ENCODE measurements at regions not wholly inside any gene's neighbourhood (a gene's known extent, or its start where the extent isn't known, plus 50 kb on each side); places are given as distances from the start of the nearest gene placed in this dataset.

DNA sequence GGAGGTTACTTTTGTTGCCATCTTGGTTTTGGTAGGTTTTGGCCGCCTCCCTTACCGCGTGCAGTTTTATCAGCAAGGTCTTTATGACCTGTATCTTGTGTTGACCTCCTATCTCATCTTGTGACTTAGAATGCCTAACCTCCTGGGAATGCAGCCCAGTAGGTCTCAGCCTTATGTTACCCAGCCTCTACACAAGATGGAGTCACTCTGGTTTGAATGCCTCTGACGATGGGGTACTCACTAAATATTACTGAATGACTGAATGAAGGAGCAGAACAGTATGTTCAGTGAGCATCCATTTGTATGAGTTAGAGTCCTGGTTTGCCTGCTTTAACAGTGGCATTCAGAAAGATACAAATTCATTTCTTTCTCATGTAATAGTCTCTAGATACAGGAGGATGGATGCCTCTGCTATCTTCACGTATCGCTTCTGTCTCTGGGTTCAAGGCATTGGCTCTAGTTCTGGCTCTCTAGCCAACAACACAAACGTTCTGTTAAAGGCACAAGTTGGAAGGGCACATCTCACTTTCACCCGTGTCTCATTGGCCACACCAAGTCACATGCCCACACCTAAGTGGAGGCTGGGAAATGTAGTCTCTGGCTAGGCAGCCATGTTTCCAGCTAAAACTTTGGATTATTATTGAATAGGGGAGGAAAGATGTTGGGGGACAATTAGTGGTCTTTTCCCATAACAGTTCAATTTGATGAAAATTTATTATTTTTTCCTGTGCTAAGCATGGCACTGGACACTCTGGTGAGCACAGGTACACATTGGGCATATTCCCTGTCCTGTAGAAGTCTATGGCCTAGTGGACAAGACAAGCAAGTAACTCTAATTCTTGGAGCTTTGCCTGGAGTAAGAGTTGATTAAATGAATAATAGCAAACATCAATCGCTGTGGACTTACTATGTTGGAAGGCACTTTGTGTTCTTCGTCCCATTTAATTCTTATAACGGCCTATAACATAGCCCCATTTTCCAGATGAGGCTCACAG lies 75.2 kb upstream of the RPH3A start:
- DNase-seq (no peak), ATAC-seq (peak; percentile 58; the same call in 1 of the 2 replicates)
- H3K9me2 ChIP-seq (replicated peaks; ENCODE audit: low read length): no peaks in the 10 kb centered on the region
- CTCF ChIA-PET: no interaction called here
- peak overlapping the region; percentile 37; the same call in 1 of the 2 replicates for H2AFZ ChIP-seq (ENCODE audit: low read length)
- no TSS peak for BruUV-seq (replicated peaks)
- no peak overlapping the region for H3K9ac ChIP-seq (ENCODE audit: low read length)
- no peaks in the 10 kb centered on the region for H3K36me3 ChIP-seq (ENCODE audit: low read depth, low read length)
- no peaks in the 10 kb centered on the region for H3F3A ChIP-seq (ENCODE audit: low read length, unreplicated experiment)
- H3K9me3 ChIP-seq (ENCODE audit: low read length): no peaks in the 10 kb centered on the region
- intact Hi-C loops (cut with micrococcal nuclease): no loop called here
- TF ChIP-seq EZH2phosphoT487 (IDR thresholded peaks at IDR 0.05; ENCODE audit: borderline replicate concordance, low read length): no peak
- TF ChIP-seq, protein P1, sequence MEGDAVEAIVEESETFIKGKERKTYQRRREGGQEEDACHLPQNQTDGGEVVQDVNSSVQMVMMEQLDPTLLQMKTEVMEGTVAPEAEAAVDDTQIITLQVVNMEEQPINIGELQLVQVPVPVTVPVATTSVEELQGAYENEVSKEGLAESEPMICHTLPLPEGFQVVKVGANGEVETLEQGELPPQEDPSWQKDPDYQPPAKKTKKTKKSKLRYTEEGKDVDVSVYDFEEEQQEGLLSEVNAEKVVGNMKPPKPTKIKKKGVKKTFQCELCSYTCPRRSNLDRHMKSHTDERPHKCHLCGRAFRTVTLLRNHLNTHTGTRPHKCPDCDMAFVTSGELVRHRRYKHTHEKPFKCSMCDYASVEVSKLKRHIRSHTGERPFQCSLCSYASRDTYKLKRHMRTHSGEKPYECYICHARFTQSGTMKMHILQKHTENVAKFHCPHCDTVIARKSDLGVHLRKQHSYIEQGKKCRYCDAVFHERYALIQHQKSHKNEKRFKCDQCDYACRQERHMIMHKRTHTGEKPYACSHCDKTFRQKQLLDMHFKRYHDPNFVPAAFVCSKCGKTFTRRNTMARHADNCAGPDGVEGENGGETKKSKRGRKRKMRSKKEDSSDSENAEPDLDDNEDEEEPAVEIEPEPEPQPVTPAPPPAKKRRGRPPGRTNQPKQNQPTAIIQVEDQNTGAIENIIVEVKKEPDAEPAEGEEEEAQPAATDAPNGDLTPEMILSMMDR (conservative IDR thresholded peaks at IDR 0.05; ENCODE audit: low read depth, low read length): no peak
- no peak for TF ChIP-seq EZH2 (IDR thresholded peaks at IDR 0.05; ENCODE audit: low read length, unreplicated experiment)
- POLR2A ChIA-PET (ENCODE audit: unreplicated experiment): no interaction called here
- H3K4me1 ChIP-seq (ENCODE audit: insufficient read depth, low read length): no peaks in the 10 kb centered on the region
- H4K20me1 ChIP-seq (ENCODE audit: low read length): no peaks in the 10 kb centered on the region
- H3K4me2 ChIP-seq (ENCODE audit: low read length): no peak overlapping the region
- H3K27ac ChIP-seq (ENCODE audit: low read length): no peak overlapping the region
- no peak overlapping the region for H3K4me3 ChIP-seq (ENCODE audit: low read length)
- peaks cover 14% of the 10 kb centered on the region; the same call in 1 of the 2 replicates for H3K27me3 ChIP-seq (ENCODE audit: low read length)
- H3K79me2 ChIP-seq (ENCODE audit: low read length): no peaks in the 10 kb centered on the region

DNA sequence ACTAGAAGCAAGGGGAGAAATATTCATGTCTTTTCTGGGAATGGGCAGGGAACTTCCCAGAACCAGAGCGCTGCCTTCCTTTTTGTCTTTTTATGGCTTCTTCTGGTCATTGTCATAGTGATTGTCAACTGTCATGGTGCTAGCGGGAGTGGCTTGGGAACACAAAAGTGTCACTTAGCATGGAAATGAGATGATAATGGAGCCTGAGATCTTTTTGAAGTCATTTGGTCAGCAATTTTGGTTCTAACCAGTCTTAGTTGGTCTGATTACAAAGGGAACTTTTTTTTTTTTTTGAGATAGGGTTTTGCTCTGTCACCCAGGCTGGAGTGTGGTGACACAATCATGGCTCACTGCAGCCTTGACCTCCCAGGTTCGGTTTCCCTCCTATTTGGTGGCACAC lies 62.7 kb upstream of the RPH3A start:
- H2AFZ ChIP-seq (ENCODE audit: low read length): no peak overlapping the region
- H3K79me2 ChIP-seq (ENCODE audit: low read length): no peaks in the 10 kb centered on the region
- H3K4me3 ChIP-seq (ENCODE audit: low read length): no peak overlapping the region
- H3K27ac ChIP-seq (ENCODE audit: low read length): no peak overlapping the region
- intact Hi-C loops (cut with micrococcal nuclease): no loop called here
- CTCF ChIA-PET: no interaction called here
- no peak for DNase-seq
- H3K9ac ChIP-seq (ENCODE audit: low read length): no peak overlapping the region
- no peaks in the 10 kb centered on the region for H3K9me2 ChIP-seq (replicated peaks; ENCODE audit: low read length)
- no peaks in the 10 kb centered on the region for H4K20me1 ChIP-seq (ENCODE audit: low read length)
- no peaks in the 10 kb centered on the region for H3K9me3 ChIP-seq (ENCODE audit: low read length)
- H3K27me3 ChIP-seq (ENCODE audit: low read length): peaks cover 56% of the 10 kb centered on the region
- no peaks in the 10 kb centered on the region for H3K4me1 ChIP-seq (ENCODE audit: insufficient read depth, low read length)
- no peak overlapping the region for H3K4me2 ChIP-seq (ENCODE audit: low read length)
- BruUV-seq (replicated peaks): no TSS peak
- H3F3A ChIP-seq (ENCODE audit: low read length, unreplicated experiment): no peaks in the 10 kb centered on the region
- H3K36me3 ChIP-seq (ENCODE audit: low read depth, low read length): no peaks in the 10 kb centered on the region
- ATAC-seq: no peak
- POLR2A ChIA-PET (ENCODE audit: unreplicated experiment): no interaction called here
- TF ChIP-seq EZH2 (IDR thresholded peaks at IDR 0.05; ENCODE audit: low read length, unreplicated experiment): no peak
- TF ChIP-seq EZH2phosphoT487 (IDR thresholded peaks at IDR 0.05; ENCODE audit: borderline replicate concordance, low read length): no peak
- TF ChIP-seq, protein P1 (conservative IDR thresholded peaks at IDR 0.05; ENCODE audit: low read depth, low read length): no peak

Measured in PC-3 (cell line).